ENCODE measurements at regions not wholly inside any gene's neighbourhood (a gene's known extent, or its start where the extent isn't known, plus 50 kb on each side); places are given as distances from the start of the nearest gene placed in this dataset.

GRCh38 chr2:156695020-156695419, 258.8 kb downstream of the GPD2 start:
- FAIRE-seq: no peak
- DNase-seq (ENCODE audit: low spot score in 2 of 2): no peak

- FAIRE-seq: no peak
- DNase-seq (ENCODE audit: low spot score in 2 of 2): no peak
Measured at GRCh38 chr2:156695595-156695994, 259.4 kb downstream of the GPD2 start.

- FAIRE-seq: no peak
- no peak for DNase-seq (ENCODE audit: low spot score in 2 of 2)
Measured at GRCh38 chr2:156697906-156698305, 261.7 kb downstream of the GPD2 start.

- DNase-seq (ENCODE audit: low spot score in 2 of 2) (no peak), FAIRE-seq (no peak)
Measured at GRCh38 chr2:156700681-156701080, 264.5 kb downstream of the GPD2 start.

GRCh38 chr2:156702541-156702940, 266.4 kb downstream of the GPD2 start:
- FAIRE-seq: no peak
- DNase-seq (ENCODE audit: low spot score in 2 of 2): no peak

- FAIRE-seq (no peak), DNase-seq (ENCODE audit: low spot score in 2 of 2) (no peak)
Measured at GRCh38 chr2:156703642-156704041, 267.5 kb downstream of the GPD2 start.

GRCh38 chr2:156704132-156704531, 268.0 kb downstream of the GPD2 start:
- FAIRE-seq: no peak

GRCh38 chr2:156704617-156705016, 268.4 kb downstream of the GPD2 start:
- FAIRE-seq (no peak), DNase-seq (ENCODE audit: low spot score in 2 of 2) (no peak)

More at GRCh38 chr2:156704132-156704531, 268.0 kb downstream of the GPD2 start:
- DNase-seq (ENCODE audit: low spot score in 2 of 2): no peak

GRCh38 chr2:156706576-156706975, 270.4 kb downstream of the GPD2 start:
- no peak for FAIRE-seq
- DNase-seq (ENCODE audit: low spot score in 2 of 2): no peak

- DNase-seq (ENCODE audit: low spot score in 2 of 2) (no peak), FAIRE-seq (no peak)
Measured at GRCh38 chr2:156708051-156708450, 271.9 kb downstream of the GPD2 start.

- FAIRE-seq (no peak), DNase-seq (ENCODE audit: low spot score in 2 of 2) (no peak)
Measured at GRCh38 chr2:156709091-156709490, 272.9 kb downstream of the GPD2 start.

- FAIRE-seq (no peak), DNase-seq (ENCODE audit: low spot score in 2 of 2) (no peak)
Measured at GRCh38 chr2:156719036-156719435, 282.9 kb downstream of the GPD2 start.

GRCh38 chr2:156727867-156728266, 291.7 kb downstream of the GPD2 start:
- FAIRE-seq (no peak), DNase-seq (ENCODE audit: low spot score in 2 of 2) (no peak)

GRCh38 chr2:156728328-156728727, 292.1 kb downstream of the GPD2 start:
- FAIRE-seq (no peak), DNase-seq (ENCODE audit: low spot score in 2 of 2) (no peak)

GRCh38 chr2:156731506-156731905, 295.3 kb downstream of the GPD2 start:
- DNase-seq (ENCODE audit: low spot score in 2 of 2): no peak
- no peak for FAIRE-seq

- DNase-seq (ENCODE audit: low spot score in 2 of 2): no peak
- no peak for FAIRE-seq
Measured at GRCh38 chr2:156736950-156737349, 300.8 kb downstream of the GPD2 start.

- FAIRE-seq (no peak), DNase-seq (ENCODE audit: low spot score in 2 of 2) (no peak)
Measured at GRCh38 chr2:156739301-156739700, 303.1 kb downstream of the GPD2 start.

- FAIRE-seq (no peak), DNase-seq (ENCODE audit: low spot score in 2 of 2) (no peak)
Measured at GRCh38 chr2:156745619-156746018, 309.4 kb downstream of the GPD2 start.

- no peak for DNase-seq (ENCODE audit: low spot score in 2 of 2)
- no peak for FAIRE-seq
Measured at GRCh38 chr2:156748221-156748620, 312.0 kb downstream of the GPD2 start.

GRCh38 chr2:156752042-156752441, 315.9 kb downstream of the GPD2 start:
- DNase-seq (ENCODE audit: low spot score in 2 of 2): no peak
- no peak for FAIRE-seq

GRCh38 chr2:156753766-156754165, 317.6 kb downstream of the GPD2 start:
- no peak for FAIRE-seq

GRCh38 chr2:156756516-156756915, 320.3 kb downstream of the GPD2 start:
- no peak for FAIRE-seq

More at GRCh38 chr2:156753766-156754165, 317.6 kb downstream of the GPD2 start:
- no peak for DNase-seq (ENCODE audit: low spot score in 2 of 2)

GRCh38 chr2:156763174-156763573, 327.0 kb downstream of the GPD2 start:
- no peak for DNase-seq (ENCODE audit: low spot score in 2 of 2)
- FAIRE-seq: no peak

More at GRCh38 chr2:156756516-156756915, 320.3 kb downstream of the GPD2 start:
- no peak for DNase-seq (ENCODE audit: low spot score in 2 of 2)
